Right lobe of liver (tissue), 6 donors: ENCODE measurements at regions not wholly inside any gene's neighbourhood (a gene's known extent, or its start where the extent isn't known, plus 50 kb on each side); places are given as distances from the start of the nearest gene placed in this dataset.
A peak's percentile ranks its signal among the peaks of the same experiment; 100 is the strongest.

Experiments
- ATAC-seq, 4 donors: fragments of 200-7000 bp; cut with Tn5 transposase; one replicate each; pipeline ENCODE4 v1.9.1; 2020; ENCODE audit warnings: mild to moderate bottlenecking in 4 of 4, moderate library complexity in 4 of 4
- DNase-seq, 3 donors: peaks; one replicate each; pipeline ENCODE4 v3.0.0-alpha.2; 2020
- H3K27ac ChIP-seq, 3 donors: fragments of 200-600 bp; one replicate each; pipeline ENCODE4 v1.8.0; 2022
- H3K27me3 ChIP-seq, 2 donors: fragments of 200-600 bp; one replicate each; pipeline ENCODE4 v1.8.0; 2022
- H3K36me3 ChIP-seq, 4 donors: fragments of 200-600 bp; sonication (generic) in 1 of 4; one replicate each; pipeline versions ENCODE4 v1.5.1 to v1.8.0; 2017 to 2022; ENCODE audit warnings: control low read depth in 1 of 4
- H3K4me1 ChIP-seq, 4 donors: fragments of 200-600 bp; sonication (generic) in 1 of 4; one replicate each; pipeline versions ENCODE4 v1.5.1 to v1.8.0; 2017 to 2022; ENCODE audit warnings: control low read depth in 1 of 4
- H3K4me3 ChIP-seq, 3 donors: fragments of 200-600 bp; one replicate each; pipeline ENCODE4 v1.8.0; 2022
- H3K9me3 ChIP-seq, 4 donors: fragments of 200-600 bp; sonication (generic) in 1 of 4; one replicate each; pipeline versions ENCODE4 v1.5.1 to v1.8.0; 2017 to 2022; ENCODE audit warnings: control low read depth in 1 of 4
- POLR2A ChIP-seq: fragments of 450-650 bp; IDR thresholded peaks from one replicate; pipeline ENCODE4 v1.6.1; 2017; ENCODE audit warnings: antibody characterized with exemption, mild to moderate bottlenecking
- WGBS: methylation state at CpG from one replicate; pipeline ENCODE4 v1.1.6; 2018; ENCODE audit warnings: low coverage, low lambda C conversion rate; ENCODE audit not compliant: insufficient coverage; ENCODE audit errors: missing lambda C conversion rate; 5-methylcytosine and 5-hydroxymethylcytosine counted together
- intact Hi-C, 2 donors: fragments of 100-400 bp; cut with DNase I; formaldehyde crosslinking; loops; one replicate each; pipeline versions ENCODE4 v1.11.2 to v1.14.1; 2022
- TF ChIP-seq, protein P1 (sequence below), 4 donors: fragments of 200-600 bp in 3 of 4; fragments of 450-650 bp in 1 of 4; IDR thresholded peaks; one replicate each; pipeline versions ENCODE4 v1.5.1 to v1.8.0; 2016 to 2022; ENCODE audit warnings: antibody characterized with exemption in 4 of 4, mild to moderate bottlenecking in 2 of 4
- donor health status: DM: no; HTN: yes; CAD: no.
- donor health status: DM: no; HTN: no; CAD: no.
- donor health status: DM: no; HTN: no; CAD: no.
- donor health status: DM: no; HTN: yes; CAD: no.
- donor health status: DM: no; HTN: yes; CAD: no.

DNA sequence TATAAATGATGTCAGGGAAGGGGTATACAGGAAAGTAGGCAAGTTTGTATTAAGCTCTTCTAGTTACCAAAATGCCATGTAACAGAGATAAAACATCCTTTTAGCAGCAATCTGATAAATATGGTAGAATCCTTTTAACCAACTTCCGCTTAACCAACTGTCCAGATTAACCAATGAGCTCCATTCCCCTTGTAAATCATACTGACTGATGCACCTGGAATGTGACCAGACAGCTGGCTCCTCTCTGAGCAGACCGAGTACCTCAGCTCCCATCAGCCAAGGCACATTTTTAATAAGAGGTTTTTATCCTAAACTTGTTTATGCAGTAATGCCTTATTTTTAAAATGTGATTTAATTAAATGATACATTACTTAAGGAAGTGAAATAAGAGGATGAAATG, 66.4 kb downstream of the KLF12 start:
- Histone ChIP-seq H3K27me3 (no peaks in the 10 kb centered on the region), H3K27ac (no peak overlapping the region), H3K4me1 (peaks cover 0 to 26% (median 3%) of the 10 kb centered on the region in 4 donors), H3K36me3 (no peaks in the 10 kb centered on the region), H3K9me3 (no peaks in the 10 kb centered on the region), H3K4me3 (no peak overlapping the region)
- no peak for TF ChIP-seq POLR2A
- TF ChIP-seq, protein P1, sequence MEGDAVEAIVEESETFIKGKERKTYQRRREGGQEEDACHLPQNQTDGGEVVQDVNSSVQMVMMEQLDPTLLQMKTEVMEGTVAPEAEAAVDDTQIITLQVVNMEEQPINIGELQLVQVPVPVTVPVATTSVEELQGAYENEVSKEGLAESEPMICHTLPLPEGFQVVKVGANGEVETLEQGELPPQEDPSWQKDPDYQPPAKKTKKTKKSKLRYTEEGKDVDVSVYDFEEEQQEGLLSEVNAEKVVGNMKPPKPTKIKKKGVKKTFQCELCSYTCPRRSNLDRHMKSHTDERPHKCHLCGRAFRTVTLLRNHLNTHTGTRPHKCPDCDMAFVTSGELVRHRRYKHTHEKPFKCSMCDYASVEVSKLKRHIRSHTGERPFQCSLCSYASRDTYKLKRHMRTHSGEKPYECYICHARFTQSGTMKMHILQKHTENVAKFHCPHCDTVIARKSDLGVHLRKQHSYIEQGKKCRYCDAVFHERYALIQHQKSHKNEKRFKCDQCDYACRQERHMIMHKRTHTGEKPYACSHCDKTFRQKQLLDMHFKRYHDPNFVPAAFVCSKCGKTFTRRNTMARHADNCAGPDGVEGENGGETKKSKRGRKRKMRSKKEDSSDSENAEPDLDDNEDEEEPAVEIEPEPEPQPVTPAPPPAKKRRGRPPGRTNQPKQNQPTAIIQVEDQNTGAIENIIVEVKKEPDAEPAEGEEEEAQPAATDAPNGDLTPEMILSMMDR (IDR thresholded peaks at IDR 0.05) = no peak
- ATAC-seq = no peak
- WGBS = 84% methylated on average over 2 of the region's 2 CpGs
- intact Hi-C loops = no loop called here
- DNase-seq = no peak

DNA sequence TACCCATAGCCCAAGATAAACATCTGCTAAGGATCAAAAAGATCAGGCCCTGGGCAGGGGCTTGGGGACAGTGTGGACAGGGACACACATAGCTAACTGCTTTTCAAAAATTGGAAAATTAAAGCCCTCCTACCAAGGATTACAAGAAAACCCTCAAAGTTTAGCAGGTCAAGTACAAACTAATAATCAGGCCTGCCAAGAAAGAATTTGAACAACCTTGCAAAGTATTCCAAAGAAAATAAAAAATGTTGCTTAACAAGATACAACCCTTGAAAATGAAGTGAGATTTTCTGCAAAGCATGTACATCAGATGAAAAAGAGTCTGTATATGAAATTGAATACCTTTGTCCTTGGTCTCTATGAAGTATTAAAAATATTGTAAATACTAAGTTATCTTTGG, 67.3 kb downstream of the KLF12 start:
- DNase-seq (no peak), ATAC-seq (no peak)
- H3K9me3 ChIP-seq = no peaks in the 10 kb centered on the region
- H3K27ac ChIP-seq = no peak overlapping the region
- H3K36me3 ChIP-seq = no peaks in the 10 kb centered on the region
- H3K4me3 ChIP-seq = no peak overlapping the region
- H3K27me3 ChIP-seq = no peaks in the 10 kb centered on the region
- TF ChIP-seq, protein P1 (IDR thresholded peaks at IDR 0.05) = no peak
- TF ChIP-seq POLR2A = no peak
- peaks cover 0 to 30% (median 5%) of the 10 kb centered on the region in 4 donors for H3K4me1 ChIP-seq
- intact Hi-C loops = no loop called here

DNA sequence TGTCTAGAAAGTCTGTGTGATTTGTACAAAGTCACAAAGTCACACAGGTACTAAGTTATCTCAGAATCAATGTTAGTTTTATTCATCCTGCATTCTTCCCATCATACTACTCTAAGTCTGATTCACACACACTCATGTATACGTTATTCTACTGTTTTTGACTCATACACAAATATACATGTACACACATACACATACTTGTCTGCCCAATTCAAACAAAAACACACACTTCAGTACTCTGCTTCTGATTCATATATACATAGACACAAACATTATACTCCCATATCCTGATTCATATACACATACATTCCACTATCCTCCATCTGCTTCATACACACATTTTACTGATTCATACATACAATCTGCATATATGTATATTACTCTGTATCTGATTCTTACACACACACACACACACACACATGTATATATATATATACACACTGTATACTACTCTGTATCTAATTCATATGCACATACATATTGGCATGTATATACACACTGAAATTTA, 69.3 kb downstream of the KLF12 start:
- H3K9me3 ChIP-seq = peaks cover 0 to 2% (median 0%) of the 10 kb centered on the region in 4 donors
- no peak overlapping the region for H3K4me3 ChIP-seq
- H3K27me3 ChIP-seq = no peaks in the 10 kb centered on the region
- WGBS = 89% methylated on average over 1 of the region's 1 CpG
- H3K36me3 ChIP-seq = no peaks in the 10 kb centered on the region
- TF ChIP-seq POLR2A = no peak
- TF ChIP-seq, protein P1 (IDR thresholded peaks at IDR 0.05) = no peak
- H3K4me1 ChIP-seq = peaks cover 0 to 30% (median 5%) of the 10 kb centered on the region in 4 donors
- no peak for ATAC-seq
- DNase-seq = no peak
- intact Hi-C loops = no loop called here
- H3K27ac ChIP-seq = no peak overlapping the region

DNA sequence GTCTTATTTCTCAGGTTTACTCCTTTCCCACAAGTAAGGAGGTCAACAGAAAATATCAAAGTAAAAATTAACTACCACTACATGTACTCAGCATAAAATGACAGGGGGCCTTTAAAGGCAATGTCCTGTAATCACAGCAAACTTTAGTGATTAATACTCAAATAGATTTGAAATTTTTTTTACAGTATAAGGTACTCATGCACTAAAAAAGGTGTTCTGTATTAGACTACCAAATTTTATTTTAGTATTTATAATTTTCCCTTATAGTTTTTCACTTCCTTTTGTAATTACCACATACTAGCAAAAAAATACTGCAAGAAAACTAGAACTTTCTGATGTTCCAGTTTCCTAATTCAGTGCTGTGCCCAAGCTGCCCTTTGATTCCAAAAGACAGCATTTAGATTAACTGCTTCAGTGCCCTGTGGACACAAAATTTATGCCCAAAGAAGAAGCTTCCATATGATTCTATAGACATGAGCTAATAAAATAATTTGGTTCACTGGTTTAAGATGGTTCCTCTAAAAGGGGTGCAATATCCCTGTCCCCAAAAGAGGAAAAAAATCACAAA, 70.6 kb downstream of the KLF12 start:
- Histone ChIP-seq H3K4me3 (no peak overlapping the region), H3K9me3 (peaks cover 0 to 3% (median 0%) of the 10 kb centered on the region in 4 donors), H3K4me1 (peaks cover 0 to 30% (median 5%) of the 10 kb centered on the region in 4 donors), H3K36me3 (no peaks in the 10 kb centered on the region), H3K27ac (peak overlapping the region in 2 of 3 donors; percentile 32 to 58), H3K27me3 (no peaks in the 10 kb centered on the region)
- TF ChIP-seq, protein P1 (IDR thresholded peaks at IDR 0.05) = no peak
- TF ChIP-seq POLR2A = no peak
- intact Hi-C loops = no loop called here
- no peak for DNase-seq
- peak; percentile 43 to 78 (median 70) for ATAC-seq
